ENCODE measurements at regions not wholly inside any gene's neighbourhood (a gene's known extent, or its start where the extent isn't known, plus 50 kb on each side); places are given as distances from the start of the nearest gene placed in this dataset.

DNA sequence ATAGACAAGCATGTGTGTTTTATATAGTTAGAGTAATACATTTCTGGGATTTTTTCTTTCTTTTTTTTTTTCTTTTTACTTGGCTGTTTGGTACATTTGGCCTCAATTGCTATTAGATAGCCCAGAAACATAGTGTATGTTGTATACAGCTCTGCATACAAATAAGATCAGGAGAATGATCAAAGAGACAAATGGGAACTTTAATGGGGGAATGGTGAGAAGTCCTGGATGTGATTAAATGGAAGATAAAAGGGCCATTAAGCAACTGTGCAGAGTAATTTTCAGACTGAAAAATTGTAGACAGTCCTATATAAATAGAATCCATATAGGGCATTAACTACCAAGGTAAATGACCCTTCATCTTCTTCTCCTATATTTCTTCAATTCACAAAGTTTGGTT lies 575.6 kb downstream of the EBF1 start:
- TF ChIP-seq, protein P1, sequence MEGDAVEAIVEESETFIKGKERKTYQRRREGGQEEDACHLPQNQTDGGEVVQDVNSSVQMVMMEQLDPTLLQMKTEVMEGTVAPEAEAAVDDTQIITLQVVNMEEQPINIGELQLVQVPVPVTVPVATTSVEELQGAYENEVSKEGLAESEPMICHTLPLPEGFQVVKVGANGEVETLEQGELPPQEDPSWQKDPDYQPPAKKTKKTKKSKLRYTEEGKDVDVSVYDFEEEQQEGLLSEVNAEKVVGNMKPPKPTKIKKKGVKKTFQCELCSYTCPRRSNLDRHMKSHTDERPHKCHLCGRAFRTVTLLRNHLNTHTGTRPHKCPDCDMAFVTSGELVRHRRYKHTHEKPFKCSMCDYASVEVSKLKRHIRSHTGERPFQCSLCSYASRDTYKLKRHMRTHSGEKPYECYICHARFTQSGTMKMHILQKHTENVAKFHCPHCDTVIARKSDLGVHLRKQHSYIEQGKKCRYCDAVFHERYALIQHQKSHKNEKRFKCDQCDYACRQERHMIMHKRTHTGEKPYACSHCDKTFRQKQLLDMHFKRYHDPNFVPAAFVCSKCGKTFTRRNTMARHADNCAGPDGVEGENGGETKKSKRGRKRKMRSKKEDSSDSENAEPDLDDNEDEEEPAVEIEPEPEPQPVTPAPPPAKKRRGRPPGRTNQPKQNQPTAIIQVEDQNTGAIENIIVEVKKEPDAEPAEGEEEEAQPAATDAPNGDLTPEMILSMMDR (conservative IDR thresholded peaks at IDR 0.05; ENCODE audit: low read depth, low read length) = no peak
- no peak for DNase-seq (ENCODE audit: low read depth)
- no peak overlapping the region for H3K4me3 ChIP-seq (ENCODE audit: low read depth, low read length)

DNA sequence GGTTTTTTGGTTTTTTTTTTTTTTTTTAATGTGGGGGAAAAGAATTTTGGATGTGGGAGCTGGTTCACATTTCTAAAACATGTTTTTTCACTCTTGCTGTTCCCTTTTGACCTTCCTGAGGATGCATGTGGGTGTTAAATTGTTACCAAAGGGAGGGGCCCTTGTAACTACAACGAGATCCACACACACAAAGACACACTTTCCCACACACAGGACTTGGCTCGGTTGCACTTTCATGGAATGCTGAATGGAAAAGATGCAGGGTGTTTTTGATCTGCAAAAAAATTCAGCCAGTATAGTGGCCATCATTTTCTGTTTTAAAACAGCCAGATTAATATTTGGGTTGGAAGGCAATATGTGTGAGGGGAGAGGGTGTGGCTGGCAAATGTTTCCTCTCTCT lies 576.9 kb downstream of the EBF1 start:
- H3K4me3 ChIP-seq (ENCODE audit: low read depth, low read length) = no peak overlapping the region
- TF ChIP-seq, protein P1 (conservative IDR thresholded peaks at IDR 0.05; ENCODE audit: low read depth, low read length) = no peak
- DNase-seq (ENCODE audit: low read depth) = no peak

DNA sequence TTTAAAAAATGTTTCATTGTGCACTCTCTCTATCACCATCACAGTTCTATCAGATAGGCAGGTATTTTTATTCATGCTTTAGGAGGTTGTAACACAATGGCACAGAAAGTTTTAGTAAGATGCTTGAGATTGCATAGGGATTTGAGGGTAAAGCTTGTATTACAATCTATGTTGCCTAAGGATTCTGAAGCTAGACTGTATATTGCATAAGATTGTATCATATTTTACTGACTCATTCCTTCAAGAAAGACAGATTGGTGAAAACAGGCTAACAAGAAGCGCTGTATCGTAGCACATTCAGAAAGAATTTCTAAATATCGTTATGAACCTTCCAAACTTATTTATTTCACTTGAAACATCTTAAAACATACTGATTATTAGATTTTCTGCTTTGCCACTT lies 577.7 kb downstream of the EBF1 start:
- no peak for DNase-seq (ENCODE audit: low read depth)
- H3K4me3 ChIP-seq (ENCODE audit: low read depth, low read length) = no peak overlapping the region
- TF ChIP-seq, protein P1 (conservative IDR thresholded peaks at IDR 0.05; ENCODE audit: low read depth, low read length) = no peak

DNA sequence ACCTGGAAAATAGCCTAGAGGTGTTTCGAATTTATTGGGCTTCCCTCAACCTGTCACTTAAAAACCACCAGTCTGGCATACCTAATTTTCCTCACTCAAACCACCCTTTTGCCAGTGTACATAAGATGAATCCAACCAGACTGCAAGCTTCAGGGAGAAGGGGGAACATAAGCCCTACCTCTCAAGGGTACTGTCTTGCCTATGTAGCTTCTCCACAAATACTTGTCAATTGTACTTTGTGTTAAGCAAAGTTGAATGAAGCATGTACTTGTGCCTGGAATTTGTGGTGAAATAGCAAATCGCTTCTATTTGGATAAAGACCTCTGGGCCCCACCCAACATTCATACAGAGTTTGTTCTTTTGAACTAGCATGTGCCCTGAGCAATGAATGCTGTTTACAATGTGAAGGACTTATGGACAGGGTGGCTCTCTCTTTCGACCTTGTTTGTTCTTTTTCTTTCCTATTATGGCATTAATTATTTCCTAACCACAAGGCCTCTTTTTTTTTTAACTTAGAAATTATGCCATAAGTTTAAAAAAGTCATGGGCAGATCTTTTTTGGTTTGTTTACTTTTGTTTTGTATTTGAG lies 580.2 kb downstream of the EBF1 start:
- TF ChIP-seq, protein P1 (conservative IDR thresholded peaks at IDR 0.05; ENCODE audit: low read depth, low read length) = no peak
- no peak overlapping the region for H3K4me3 ChIP-seq (ENCODE audit: low read depth, low read length)
- no peak for DNase-seq (ENCODE audit: low read depth)

DNA sequence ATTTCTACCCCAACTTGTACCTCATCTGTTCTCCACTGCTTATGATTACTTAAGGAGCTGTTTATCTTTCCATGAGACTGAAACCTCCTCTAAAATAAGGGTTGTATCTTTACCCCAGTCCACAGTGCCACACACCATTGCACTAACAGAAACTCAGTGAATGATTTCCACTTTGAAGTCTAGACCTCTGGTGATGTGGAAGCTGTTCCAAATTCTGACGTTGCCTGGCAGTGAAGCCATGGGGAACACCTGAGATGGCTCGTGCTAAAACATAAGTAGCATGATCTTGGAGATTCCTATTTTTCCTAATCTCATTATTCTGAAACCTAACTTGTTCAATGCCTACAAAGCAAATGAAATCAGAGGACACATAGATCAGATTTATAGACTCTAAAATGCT lies 583.2 kb downstream of the EBF1 start:
- no peak for DNase-seq (ENCODE audit: low read depth)
- no peak overlapping the region for H3K4me3 ChIP-seq (ENCODE audit: low read depth, low read length)
- TF ChIP-seq, protein P1 (conservative IDR thresholded peaks at IDR 0.05; ENCODE audit: low read depth, low read length) = no peak

DNA sequence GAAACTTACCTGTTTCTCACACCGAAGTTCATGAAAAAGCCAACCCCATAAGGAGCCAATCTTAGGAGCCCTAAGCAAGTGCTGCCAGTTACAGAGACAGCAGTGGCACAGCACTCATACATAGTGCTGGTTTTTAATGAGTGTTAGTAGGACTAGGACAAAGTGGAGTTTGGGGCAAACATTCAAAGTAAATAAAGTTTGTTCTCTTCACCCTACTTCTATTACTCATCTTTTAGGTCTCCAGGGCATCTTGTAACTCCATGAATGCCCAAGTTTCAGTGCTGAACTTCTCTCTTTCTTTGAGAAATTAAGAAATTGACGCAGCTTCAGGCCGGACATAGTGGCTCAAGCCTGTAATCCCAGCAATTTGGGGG lies 584.7 kb downstream of the EBF1 start:
- DNase-seq (ENCODE audit: low read depth) = no peak
- TF ChIP-seq, protein P1 (conservative IDR thresholded peaks at IDR 0.05; ENCODE audit: low read depth, low read length) = no peak
- H3K4me3 ChIP-seq (ENCODE audit: low read depth, low read length) = no peak overlapping the region

DNA sequence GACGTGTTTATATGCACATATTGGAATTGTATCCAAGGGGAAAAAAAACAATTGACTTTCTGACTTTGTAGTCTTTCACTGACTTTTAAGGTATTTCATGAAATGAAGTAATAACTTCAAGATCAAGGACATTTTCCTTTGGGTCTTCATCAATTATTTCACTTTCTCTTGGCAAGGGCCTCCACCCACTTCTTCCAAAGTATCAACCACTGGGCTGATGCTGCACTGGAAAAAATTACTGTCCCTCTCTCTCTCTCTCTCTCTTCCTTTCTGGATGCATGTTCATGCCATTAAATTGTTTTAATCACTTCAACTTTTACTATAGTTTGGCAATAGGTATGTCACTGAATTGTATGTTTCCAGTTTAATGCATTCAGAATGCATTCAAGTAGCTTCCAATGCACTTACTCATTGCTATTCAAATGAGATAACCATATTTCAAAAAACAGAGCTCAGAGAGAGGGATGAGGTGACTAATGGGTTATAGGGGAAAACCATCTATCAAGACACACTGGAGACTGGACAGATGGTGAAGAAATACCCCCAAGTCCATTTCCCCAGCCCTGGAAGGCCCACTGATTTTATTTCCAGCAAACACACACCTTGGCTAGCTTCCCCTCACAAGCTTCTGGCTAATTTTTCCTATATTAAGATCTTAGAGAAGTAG lies 585.3 kb downstream of the EBF1 start:
- no peak for DNase-seq (ENCODE audit: low read depth)
- no peak overlapping the region for H3K4me3 ChIP-seq (ENCODE audit: low read depth, low read length)
- TF ChIP-seq, protein P1 (conservative IDR thresholded peaks at IDR 0.05; ENCODE audit: low read depth, low read length) = no peak
